ENCODE measurements at regions not wholly inside any gene's neighbourhood (a gene's known extent, or its start where the extent isn't known, plus 50 kb on each side); places are given as distances from the start of the nearest gene placed in this dataset.

- no peak for TF ChIP-seq EZH2 (IDR thresholded peaks at IDR 0.05; ENCODE audit: borderline replicate concordance, low read depth, low read length, severe bottlenecking)
- TF ChIP-seq CTCF (IDR thresholded peaks at IDR 0.05; ENCODE audit: borderline replicate concordance, extremely low read depth, low read length, poor library complexity, severe bottlenecking), result no peak
These were observed 136.3 kb upstream of the TECRL start for GRCh38 chr4:64545593-64545992.
